Brain microvascular endothelial cell (primary cell): ENCODE measurements at regions not wholly inside any gene's neighbourhood (a gene's known extent, or its start where the extent isn't known, plus 50 kb on each side); places are given as distances from the start of the nearest gene placed in this dataset.

Experiments
- DNase-seq: peaks from one replicate; pipeline ENCODE4 v3.0.0-alpha.2; 2020
- H3K27ac ChIP-seq: fragments of 250-450 bp; sonication (Bioruptor Pico); 2 replicates; pipeline ENCODE4 v1.5.1; 2020; ENCODE audit warnings: mild to moderate bottlenecking, moderate library complexity
- H3K27me3 ChIP-seq: fragments of 250-450 bp; sonication (Bioruptor Pico); replicated peaks from 2 replicates; pipeline ENCODE4 v1.5.1; 2020; ENCODE audit warnings: mild to moderate bottlenecking
- H3K36me3 ChIP-seq: fragments of 250-450 bp; sonication (Bioruptor Pico); replicated peaks from 2 replicates; pipeline ENCODE4 v1.5.1; 2020; ENCODE audit warnings: mild to moderate bottlenecking
- H3K4me3 ChIP-seq: 2 replicates; pipeline ENCODE4 v1.5.1; 2011; ENCODE audit warnings: low read depth, mild to moderate bottlenecking, control low read depth, low read length, moderate library complexity
- CTCF ChIP-seq: IDR thresholded peaks from 2 replicates; pipeline ENCODE4 v1.5.1; 2011; ENCODE audit warnings: low read depth, mild to moderate bottlenecking, moderate library complexity, low read length, control low read depth, inconsistent platforms; ENCODE audit errors: missing control alignments
- in situ Hi-C: cut with HindIII; loops from 2 replicates; pipeline ENCODE4 v1.10.0; 2017; ENCODE audit warnings: low sequenced_read_pairs, low pct_ligation_motif_present

- Histone ChIP-seq H3K27ac (no peak overlapping the region), H3K4me3 (no peak overlapping the region), H3K27me3 (no peaks in the 10 kb centered on the region), H3K36me3 (no peaks in the 10 kb centered on the region)
- no peak for TF ChIP-seq CTCF
- DNase-seq = no peak
- in situ Hi-C loops = no loop called here
Measured at GRCh38 chr20:5492937-5493336, 117.9 kb downstream of the GPCPD1 start.

GRCh38 chr20:5491455-5491854 lies 119.4 kb downstream of the GPCPD1 start:
- Histone ChIP-seq H3K27ac (no peak overlapping the region), H3K27me3 (no peaks in the 10 kb centered on the region), H3K4me3 (no peak overlapping the region), H3K36me3 (no peaks in the 10 kb centered on the region)
- no peak for TF ChIP-seq CTCF
- no peak for DNase-seq
- in situ Hi-C loops = no loop called here

GRCh38 chr20:5489601-5490000 lies 121.2 kb downstream of the GPCPD1 start:
- DNase-seq = no peak
- no peak for TF ChIP-seq CTCF
- Histone ChIP-seq H3K4me3 (no peak overlapping the region), H3K27ac (no peak overlapping the region), H3K27me3 (no peaks in the 10 kb centered on the region), H3K36me3 (no peaks in the 10 kb centered on the region)
- in situ Hi-C loops = no loop called here

GRCh38 chr20:5488823-5489222 lies 122.0 kb downstream of the GPCPD1 start:
- no peak for DNase-seq
- in situ Hi-C loops = no loop called here
- Histone ChIP-seq H3K27me3 (no peaks in the 10 kb centered on the region), H3K36me3 (no peaks in the 10 kb centered on the region), H3K27ac (no peak overlapping the region), H3K4me3 (no peak overlapping the region)
- no peak for TF ChIP-seq CTCF

- DNase-seq = no peak
- no peak overlapping the region for H3K27ac ChIP-seq
- no peaks in the 10 kb centered on the region for H3K27me3 ChIP-seq
- no peak overlapping the region for H3K4me3 ChIP-seq
- no peak for TF ChIP-seq CTCF
- H3K36me3 ChIP-seq = no peaks in the 10 kb centered on the region
- in situ Hi-C loops = no loop called here
Measured at GRCh38 chr20:5486377-5487054, 124.3 kb downstream of the GPCPD1 start.

GRCh38 chr20:5484926-5485325 lies 125.9 kb downstream of the GPCPD1 start:
- H3K36me3 ChIP-seq = no peaks in the 10 kb centered on the region
- DNase-seq = no peak
- in situ Hi-C loops = no loop called here
- H3K4me3 ChIP-seq = no peak overlapping the region
- no peak for TF ChIP-seq CTCF
- H3K27ac ChIP-seq = no peak overlapping the region
- H3K27me3 ChIP-seq = no peaks in the 10 kb centered on the region
